SK-N-SH (cell line): ENCODE measurements at regions not wholly inside any gene's neighbourhood (a gene's known extent, or its start where the extent isn't known, plus 50 kb on each side); places are given as distances from the start of the nearest gene placed in this dataset.

Experiments used
- CTCF ChIA-PET: fragments of 300-600, 350-600 bp; formaldehyde crosslinking; extraction: SDS; loops from one replicate; lab custom pipeline; 2021; lab: Yijun Ruan, JAX
- POLR2A ChIA-PET: fragments of 350-600 bp; sonication (Branson Sonifier 250); formaldehyde crosslinking; extraction: SDS; loops from one replicate; lab custom pipeline; 2020; ENCODE audit warnings: antibody characterized with exemption, inconsistent platforms; lab: Yijun Ruan, JAX
- DNase-seq: peaks from one replicate; pipeline ENCODE4 v3.0.0; 2012
- H2AFZ ChIP-seq: fragments of 200-600 bp; sonication (generic); 2 replicates; pipeline ENCODE4 v1.8.1; 2016; ENCODE audit warnings: antibody characterized with exemption, mild to moderate bottlenecking, low read depth
- H3F3A ChIP-seq: fragments of 200-600 bp; sonication (generic); replicated peaks from 2 replicates; pipeline ENCODE3; 2016; ENCODE audit warnings: antibody characterized with exemption, mild to moderate bottlenecking; ENCODE audit not compliant: insufficient read depth
- H3K27ac ChIP-seq, 2 experiments: fragments of 200-500 bp in 1 of 2; fragments of 200-600 bp in 1 of 2; sonication (Bioruptor generic) in 1 of 2; sonication (generic), shearing (Covaris generic) in 1 of 2; 2 replicates each; pipeline versions ENCODE4 v1.5.1 to v1.6.1; 2014 to 2016; ENCODE audit warnings: low read depth in 2 of 2, inconsistent platforms in 1 of 2, low read length in 1 of 2, mild to moderate bottlenecking in 1 of 2, mixed read lengths in 1 of 2
- H3K27me3 ChIP-seq: fragments of 200-600 bp; sonication (generic), shearing (Covaris generic); 2 replicates; pipeline ENCODE4 v1.6.1; 2016; ENCODE audit warnings: mixed run types; ENCODE audit not compliant: insufficient read depth
- H3K36me3 ChIP-seq, 2 experiments: fragments of 200-500 bp in 1 of 2; fragments of 200-600 bp in 1 of 2; sonication (Bioruptor generic) in 1 of 2; sonication (generic) in 1 of 2; replicated peaks in 1 of 2; 2 replicates each; pipeline versions ENCODE3 to v1.5.1; 2014 to 2016; ENCODE audit warnings: low read length in 1 of 2, mild to moderate bottlenecking in 1 of 2; ENCODE audit not compliant: insufficient read depth in 2 of 2, control insufficient read depth in 1 of 2
- H3K4me1 ChIP-seq, 2 experiments: fragments of 200-500 bp in 1 of 2; fragments of 200-600 bp in 1 of 2; sonication (Bioruptor generic) in 1 of 2; sonication (generic), shearing (Covaris generic) in 1 of 2; 2 replicates each; pipeline versions ENCODE4 v1.5.1 to v1.6.1; 2014 to 2016; ENCODE audit warnings: low read depth in 1 of 2, low read length in 1 of 2, mixed run types in 1 of 2; ENCODE audit not compliant: insufficient read depth in 2 of 2, control insufficient read depth in 1 of 2
- H3K4me2 ChIP-seq: fragments of 200-600 bp; sonication (generic), shearing (Covaris generic); 2 replicates; pipeline ENCODE4 v1.6.1; 2017; ENCODE audit warnings: mixed run types
- H3K4me3 ChIP-seq, 2 experiments: fragments of 200-500 bp in 1 of 2; fragments of 200-600 bp in 1 of 2; sonication (Bioruptor generic) in 1 of 2; sonication (generic), shearing (Covaris generic) in 1 of 2; 2 replicates each; pipeline versions ENCODE4 v1.5.1 to v1.8.1; 2014 to 2016; ENCODE audit warnings: low read depth in 2 of 2, inconsistent platforms in 1 of 2, low read length in 1 of 2, mild to moderate bottlenecking in 1 of 2, mixed read lengths in 1 of 2, moderate library complexity in 1 of 2
- H3K79me2 ChIP-seq: fragments of 200-600 bp; sonication (generic); 2 replicates; pipeline ENCODE4 v1.8.1; 2017; ENCODE audit warnings: mild to moderate bottlenecking; ENCODE audit not compliant: insufficient read depth
- H3K9ac ChIP-seq: fragments of 200-600 bp; sonication (generic); 2 replicates; pipeline ENCODE4 v1.6.1; 2017; ENCODE audit warnings: mixed run types
- H3K9me2 ChIP-seq: fragments of 200-600 bp; sonication (generic); 2 replicates; pipeline ENCODE4 v1.6.1; 2017; ENCODE audit warnings: mixed run types
- H3K9me3 ChIP-seq: fragments of 200-600 bp; sonication (generic); 2 replicates; pipeline ENCODE4 v1.6.1; 2017; ENCODE audit warnings: mixed run types, mild to moderate bottlenecking, moderate library complexity
- H4K20me1 ChIP-seq: fragments of 200-600 bp; sonication (generic); 2 replicates; pipeline ENCODE4 v1.6.1; 2017; ENCODE audit warnings: mild to moderate bottlenecking, mixed run types; ENCODE audit not compliant: insufficient read depth
- CHD2 ChIP-seq: fragments of 150-350 bp; IDR thresholded peaks from 2 replicates; pipeline ENCODE4 v1.6.1; 2018; ENCODE audit warnings: low read length; ENCODE audit not compliant: partially characterized antibody
- ELF1 ChIP-seq: IDR thresholded peaks from 2 replicates; pipeline ENCODE4 v1.4.0; 2012
- EP300 ChIP-seq, 2 experiments: IDR thresholded peaks; 2 replicates each; pipeline versions ENCODE4 v1.4.0 to v1.6.1; 2012; ENCODE audit warnings: borderline replicate concordance in 1 of 2, low read depth in 1 of 2, low read length in 1 of 2
- FOSL2 ChIP-seq: IDR thresholded peaks from 2 replicates; pipeline ENCODE4 v1.4.0; 2012; ENCODE audit warnings: low read depth, mild to moderate bottlenecking, moderate library complexity, borderline replicate concordance
- FOXJ3 ChIP-seq: sonication (generic); formaldehyde crosslinking; IDR thresholded peaks from 2 replicates; pipeline ENCODE4 v1.5.1; 2020; ENCODE audit warnings: mild to moderate bottlenecking, missing genetic modification reagents
- GATA2 ChIP-seq: sonication (generic); formaldehyde crosslinking; IDR thresholded peaks from 2 replicates; pipeline ENCODE4 v1.5.0; 2020; ENCODE audit warnings: mild to moderate bottlenecking, missing genetic modification reagents
- JUND ChIP-seq: IDR thresholded peaks from 2 replicates; pipeline ENCODE4 v1.4.0; 2012
- MAX ChIP-seq: IDR thresholded peaks from 2 replicates; pipeline ENCODE4 v1.4.0; 2012; ENCODE audit warnings: low read depth
- NFIC ChIP-seq: IDR thresholded peaks from 2 replicates; pipeline ENCODE4 v1.4.0; 2012; ENCODE audit warnings: borderline replicate concordance
- NRF1 ChIP-seq: IDR thresholded peaks from 2 replicates; pipeline ENCODE4 v1.6.1; 2012; ENCODE audit warnings: low read depth, mild to moderate bottlenecking, low read length
- PBX3 ChIP-seq: IDR thresholded peaks from 2 replicates; pipeline ENCODE4; 2012
- POLR2AphosphoS5 ChIP-seq: IDR thresholded peaks from 2 replicates; pipeline ENCODE4 v1.6.1; 2012; ENCODE audit warnings: low read depth, low read length
- RAD21 ChIP-seq: IDR thresholded peaks from 2 replicates; pipeline ENCODE4 v1.6.1; 2012; ENCODE audit warnings: mild to moderate bottlenecking, low read length
- RCOR1 ChIP-seq: fragments of 150-350 bp; IDR thresholded peaks from 2 replicates; pipeline ENCODE4 v1.6.1; 2017; ENCODE audit warnings: antibody characterized with exemption, low read length
- TAF1 ChIP-seq: IDR thresholded peaks from 2 replicates; pipeline ENCODE4 v1.6.1; 2012; ENCODE audit warnings: low read depth, mild to moderate bottlenecking, low read length, moderate library complexity, borderline replicate concordance
- TCF12 ChIP-seq: IDR thresholded peaks from 2 replicates; pipeline ENCODE4 v1.4.0; 2012
- YY1 ChIP-seq: IDR thresholded peaks from 2 replicates; pipeline ENCODE4 v1.4.0; 2012; ENCODE audit warnings: low read depth, mild to moderate bottlenecking
- WGBS: methylation state at CpG from one replicate; pipeline ENCODE4 v1.1.6; 2017; ENCODE audit warnings: low lambda C conversion rate; 5-methylcytosine and 5-hydroxymethylcytosine counted together

- no peak for TF ChIP-seq GATA2
Observed at GRCh38 chr15:70238917-70239316, 141.2 kb upstream of the TLE3 start (continued).

GRCh38 chr15:70237626-70238025 lies 139.9 kb upstream of the TLE3 start:
- Histone ChIP-seq H3K4me2 (no peak overlapping the region), H3K9me3 (no peaks in the 10 kb centered on the region), H3K9ac (no peak overlapping the region), H3K4me3 (no peak overlapping the region), H3K4me1 (peaks cover 3 to 14% of the 10 kb centered on the region in 2 experiments; a peak in 2 of 4 replicates), H3K36me3 (no peaks in the 10 kb centered on the region), H2AFZ (no peak overlapping the region), H4K20me1 (no peaks in the 10 kb centered on the region), H3F3A (peaks cover 7% of the 10 kb centered on the region), H3K9me2 (no peaks in the 10 kb centered on the region), H3K27ac (peak overlapping the region in 1 of 2 experiments; percentile 76; a peak in 1 of 4 replicates), H3K27me3 (no peaks in the 10 kb centered on the region), H3K79me2 (no peaks in the 10 kb centered on the region)
- no peak for DNase-seq
- ChIA-PET CTCF (no interaction called here), POLR2A (no interaction called here)
- TF ChIP-seq FOXJ3 (CRISPR knock-in tag) (no peak), RCOR1 (no peak), RAD21 (no peak), CHD2 (no peak), ELF1 (no peak), GATA2 (no peak), TAF1 (no peak), TCF12 (no peak)
- WGBS, result 92% methylated on average over 2 of the region's 2 CpGs

GRCh38 chr15:70236341-70237086 lies 138.8 kb upstream of the TLE3 start:
- 49% methylated on average over 4 of the region's 5 CpGs for WGBS
- H4K20me1 ChIP-seq, result no peaks in the 10 kb centered on the region
- POLR2A ChIA-PET, result no interaction called here
- no peaks in the 10 kb centered on the region for H3K36me3 ChIP-seq
- peaks cover under 1% of the 10 kb centered on the region; the same call in 1 of the 2 replicates for H3K9me3 ChIP-seq
- DNase-seq, result no peak
- no peaks in the 10 kb centered on the region for H3K9me2 ChIP-seq
- peaks cover 0 to 14% of the 10 kb centered on the region in 2 experiments; a peak in 2 of 4 replicates for H3K4me1 ChIP-seq
- TF ChIP-seq PBX3 (peak; percentile 62), RCOR1 (no peak), EP300 (IDR thresholded peaks at IDR 0.05; ENCODE audit: borderline replicate concordance in 1 of 2, low read depth in 1 of 2, low read length in 1 of 2) (peak in 1 of 2 experiments; percentile 59; a peak in 1 of 4 replicates), NRF1 (no peak), TCF12 (peak; percentile 78), GATA2 (no peak), FOSL2 (peak; percentile 76), CHD2 (no peak), MAX (peak; percentile 59), POLR2AphosphoS5 (no peak), JUND (peak; percentile 46; the same call in 1 of the 2 replicates), NFIC (peak; percentile 70), YY1 (peak; percentile 25; the same call in 1 of the 2 replicates)
- TF ChIP-seq, all 33 proteins: peak for 8
- H3K9ac ChIP-seq, result peak overlapping the region; percentile 3; the same call in 1 of the 2 replicates
- peak overlapping the region; percentile 32 for H3K4me2 ChIP-seq
- H3K79me2 ChIP-seq, result no peaks in the 10 kb centered on the region
- no peaks in the 10 kb centered on the region for H3K27me3 ChIP-seq
- H3K27ac ChIP-seq, result peak overlapping the region in 1 of 2 experiments; percentile 76; a peak in 2 of 4 replicates
- peaks cover 7% of the 10 kb centered on the region for H3F3A ChIP-seq
- H2AFZ ChIP-seq, result peak overlapping the region; percentile 58; the same call in 1 of the 2 replicates
- CTCF ChIA-PET, result no interaction called here
- no peak overlapping the region for H3K4me3 ChIP-seq
